HEK293 (cell line): ENCODE measurements at regions not wholly inside any gene's neighbourhood (a gene's known extent, or its start where the extent isn't known, plus 50 kb on each side); places are given as distances from the start of the nearest gene placed in this dataset.
A peak's percentile ranks its signal among the peaks of the same experiment; 100 is the strongest.

Experiments
- CTCF ChIP-seq: fragments of 450-650 bp; formaldehyde crosslinking; IDR thresholded peaks from 2 replicates; pipeline ENCODE4 v1.5.1; 2016; ENCODE audit warnings: missing biosample characterization, missing genetic modification characterization
- ZFP37 ChIP-seq: fragments of 450-650 bp; formaldehyde crosslinking; IDR thresholded peaks from 2 replicates; pipeline ENCODE4 v1.5.1; 2016; ENCODE audit warnings: missing biosample characterization, missing genetic modification characterization
- ZNF274 ChIP-seq, 2 experiments: fragments of 200-500 bp in 1 of 2; fragments of 450-650 bp in 1 of 2; sonication (Bioruptor generic) in 1 of 2; formaldehyde crosslinking in 1 of 2; IDR thresholded peaks; 2 replicates each; pipeline versions ENCODE4 v1.5.1 to v1.6.1; 2014 to 2016; ENCODE audit warnings: borderline replicate concordance in 1 of 2, inconsistent platforms in 1 of 2, low read length in 1 of 2, missing biosample characterization in 1 of 2, missing genetic modification characterization in 1 of 2

- no peak for TF ChIP-seq ZNF274 (IDR thresholded peaks at IDR 0.05; ENCODE audit: low read length)
- no peak for TF ChIP-seq ZNF274 (tag by site-specific recombination; IDR thresholded peaks at IDR 0.05; ENCODE audit: borderline replicate concordance)
- TF ChIP-seq ZFP37, result no peak; the same call in 1 of the 2 replicates
- TF ChIP-seq CTCF (tag by site-specific recombination), result peak; percentile 96
Measured at GRCh38 chr2:41840702-41841551, 206.9 kb upstream of the PKDCC start.
